ENCODE measurements at regions not wholly inside any gene's neighbourhood (a gene's known extent, or its start where the extent isn't known, plus 50 kb on each side); places are given as distances from the start of the nearest gene placed in this dataset.

DNA sequence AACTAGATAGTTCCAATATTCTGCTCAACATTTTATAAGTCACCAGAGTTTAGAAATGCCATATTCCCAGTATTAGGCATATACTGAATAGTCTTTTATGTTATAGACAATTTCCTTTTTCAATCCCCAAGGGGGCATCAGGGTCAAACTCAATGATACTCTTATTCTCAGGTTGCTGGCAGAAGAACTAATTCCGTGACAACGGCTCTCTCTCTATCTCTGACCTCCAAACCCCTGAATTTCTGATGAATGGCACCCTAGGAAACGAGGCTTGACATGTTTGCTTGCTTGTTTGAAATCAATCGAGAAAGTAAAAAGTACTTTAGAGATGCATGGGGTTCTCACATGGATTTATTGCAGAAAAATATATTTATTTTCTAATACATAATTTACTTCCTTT, 160.1 kb downstream of the CASP12 start:
- no peak overlapping the region for H3K9ac ChIP-seq (ENCODE audit: low read depth, low read length)
- ChIA-PET POLR2A (ENCODE audit: unreplicated experiment) (no interaction called here), CTCF (no interaction called here)
- dilution Hi-C loops (cut with HindIII; ENCODE audit: low sequenced_read_pairs, unreplicated experiment), result no loop called here
- H3K27me3 ChIP-seq (ENCODE audit: control insufficient read depth, insufficient read depth, low read length), result no peaks in the 10 kb centered on the region
- H4K20me1 ChIP-seq (ENCODE audit: insufficient read depth, low read length), result no peaks in the 10 kb centered on the region
- H3K4me3 ChIP-seq (ENCODE audit: insufficient read depth, low read depth, low read length), result no peak overlapping the region
- WGBS, 2 experiments (ENCODE audit: extremely low coverage in 2 of 2, insufficient read length in 1 of 2), result no CpG with 5 or more reads among the region's 4 CpGs
- H3K23ac ChIP-seq (ENCODE audit: low read depth, low read length), result no peak overlapping the region
- no peak overlapping the region for H2BK5ac ChIP-seq (ENCODE audit: low read depth, low read length, poor library complexity, severe bottlenecking)
- no peaks in the 10 kb centered on the region for H3K9me3 ChIP-seq (ENCODE audit: control insufficient read depth, insufficient read depth, low read length)
- no peak overlapping the region for H2BK120ac ChIP-seq (ENCODE audit: low read depth, low read length)
- no peaks in the 10 kb centered on the region for H3K36me3 ChIP-seq (ENCODE audit: control insufficient read depth, insufficient read depth, low read length)
- no peak overlapping the region for H2AFZ ChIP-seq (replicated peaks; ENCODE audit: low read length, poor library complexity)
- H4K8ac ChIP-seq (ENCODE audit: low read depth in 2 of 2, low read length in 2 of 2), result no peak overlapping the region
- no peak overlapping the region for H3K4ac ChIP-seq (ENCODE audit: low read depth, low read length)
- DNase-seq (no peak), ATAC-seq (ENCODE audit: low read depth) (no peak)
- no peak overlapping the region for H3K4me2 ChIP-seq (ENCODE audit: low read depth, low read length)
- no peaks in the 10 kb centered on the region for H3K79me1 ChIP-seq (ENCODE audit: low read depth in 1 of 2, low read length in 2 of 2)
- intact Hi-C loops (cut with micrococcal nuclease), result no loop called here
- BruUV-seq (replicated peaks), result no TSS peak
- H3K14ac ChIP-seq (replicated peaks; ENCODE audit: low read depth, low read length), result no peak overlapping the region
- H3K4me1 ChIP-seq (ENCODE audit: control insufficient read depth, insufficient read depth, low read length), result no peaks in the 10 kb centered on the region
- no peak overlapping the region for H3K18ac ChIP-seq (ENCODE audit: low read depth, low read length)
- no peak overlapping the region for H2AK5ac ChIP-seq (ENCODE audit: low read depth, low read length)
- H2AK9ac ChIP-seq (replicated peaks; ENCODE audit: low read depth, low read length, poor library complexity), result no peak overlapping the region
- H4K91ac ChIP-seq (ENCODE audit: insufficient read depth, low read depth, low read length), result no peak overlapping the region
- TF ChIP-seq MAZ (IDR thresholded peaks at IDR 0.05; ENCODE audit: borderline replicate concordance, low read depth, low read length) (no peak), BHLHE40 (IDR thresholded peaks at IDR 0.05; ENCODE audit: low read depth, low read length) (no peak), CTCF (conservative IDR thresholded peaks at IDR 0.05; ENCODE audit: low read depth, low read length) (no peak), FOS (IDR thresholded peaks at IDR 0.05; ENCODE audit: low read depth, low read length) (no peak), ELK1 (IDR thresholded peaks at IDR 0.05; ENCODE audit: borderline replicate concordance, low read depth, low read length) (no peak), MXI1 (IDR thresholded peaks at IDR 0.05; ENCODE audit: borderline replicate concordance, low read depth, low read length) (no peak), CEBPB (IDR thresholded peaks at IDR 0.05; ENCODE audit: low read depth, low read length) (no peak), SMC3 (IDR thresholded peaks at IDR 0.05; ENCODE audit: low read depth, low read length) (no peak), MAFK (IDR thresholded peaks at IDR 0.05; ENCODE audit: low read depth, low read length) (no peak), USF2 (IDR thresholded peaks at IDR 0.05; ENCODE audit: low read depth, low read length) (no peak), RFX5 (IDR thresholded peaks at IDR 0.05; ENCODE audit: low read depth, low read length) (no peak), POLR2A (IDR thresholded peaks at IDR 0.05; ENCODE audit: low read depth, low read length) (no peak), NFE2L2 (IDR thresholded peaks at IDR 0.05; ENCODE audit: low read depth, low read length) (no peak), RAD21 (IDR thresholded peaks at IDR 0.05; ENCODE audit: low read length) (no peak), RCOR1 (IDR thresholded peaks at IDR 0.05; ENCODE audit: insufficient replicate concordance, low read length) (no peak), CHD1 (IDR thresholded peaks at IDR 0.05; ENCODE audit: low read depth, low read length) (no peak)
- no peak overlapping the region for H3K27ac ChIP-seq (ENCODE audit: insufficient read depth, low read length)
- H2BK20ac ChIP-seq (ENCODE audit: low read depth, low read length), result no peak overlapping the region
- H3K56ac ChIP-seq (ENCODE audit: extremely low read depth, insufficient read depth, low read length), result no peak overlapping the region
- H3K9me1 ChIP-seq (ENCODE audit: insufficient read depth, low read length), result no peaks in the 10 kb centered on the region
- no peak overlapping the region for H2BK15ac ChIP-seq (ENCODE audit: low read depth, low read length)
- in situ Hi-C loops (cut with MboI; ENCODE audit: low sequenced_read_pairs), result no loop called here
- H4K5ac ChIP-seq (ENCODE audit: low read depth, low read length), result no peak overlapping the region

Measured in IMR-90 (cell line).